ENCODE measurements at regions not wholly inside any gene's neighbourhood (a gene's known extent, or its start where the extent isn't known, plus 50 kb on each side); places are given as distances from the start of the nearest gene placed in this dataset.

- TF ChIP-seq, protein P1, sequence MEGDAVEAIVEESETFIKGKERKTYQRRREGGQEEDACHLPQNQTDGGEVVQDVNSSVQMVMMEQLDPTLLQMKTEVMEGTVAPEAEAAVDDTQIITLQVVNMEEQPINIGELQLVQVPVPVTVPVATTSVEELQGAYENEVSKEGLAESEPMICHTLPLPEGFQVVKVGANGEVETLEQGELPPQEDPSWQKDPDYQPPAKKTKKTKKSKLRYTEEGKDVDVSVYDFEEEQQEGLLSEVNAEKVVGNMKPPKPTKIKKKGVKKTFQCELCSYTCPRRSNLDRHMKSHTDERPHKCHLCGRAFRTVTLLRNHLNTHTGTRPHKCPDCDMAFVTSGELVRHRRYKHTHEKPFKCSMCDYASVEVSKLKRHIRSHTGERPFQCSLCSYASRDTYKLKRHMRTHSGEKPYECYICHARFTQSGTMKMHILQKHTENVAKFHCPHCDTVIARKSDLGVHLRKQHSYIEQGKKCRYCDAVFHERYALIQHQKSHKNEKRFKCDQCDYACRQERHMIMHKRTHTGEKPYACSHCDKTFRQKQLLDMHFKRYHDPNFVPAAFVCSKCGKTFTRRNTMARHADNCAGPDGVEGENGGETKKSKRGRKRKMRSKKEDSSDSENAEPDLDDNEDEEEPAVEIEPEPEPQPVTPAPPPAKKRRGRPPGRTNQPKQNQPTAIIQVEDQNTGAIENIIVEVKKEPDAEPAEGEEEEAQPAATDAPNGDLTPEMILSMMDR (IDR thresholded peaks at IDR 0.05; ENCODE audit: insufficient read depth, low read length), result no peak
- TF ChIP-seq SPI1 (IDR thresholded peaks at IDR 0.05; ENCODE audit: borderline replicate concordance, low read depth) (no peak), GABPA (IDR thresholded peaks at IDR 0.05; ENCODE audit: low read depth) (no peak)
Measured at GRCh38 chr1:38763121-38763520, 96.5 kb downstream of the RRAGC start.

Measured in HL-60 (cell line).